ENCODE measurements at regions not wholly inside any gene's neighbourhood (a gene's known extent, or its start where the extent isn't known, plus 50 kb on each side); places are given as distances from the start of the nearest gene placed in this dataset.

- TF ChIP-seq EZH2 (IDR thresholded peaks at IDR 0.05; ENCODE audit: low read length, unreplicated experiment) (no peak), CTCF (conservative IDR thresholded peaks at IDR 0.05; ENCODE audit: low read depth, low read length) (no peak), EZH2phosphoT487 (IDR thresholded peaks at IDR 0.05; ENCODE audit: borderline replicate concordance, low read length) (no peak)
These were observed 73.5 kb downstream of the BOD1 start for GRCh38 chr5:173542964-173543363.

All from PC-3 (cell line).